ENCODE measurements at regions not wholly inside any gene's neighbourhood (a gene's known extent, or its start where the extent isn't known, plus 50 kb on each side); places are given as distances from the start of the nearest gene placed in this dataset.
"Not testable (repeated sequence)": the region's sequence is repeated elsewhere in the genome, so short reads cannot be mapped to it uniquely, and the experiment has no call there.

DNA sequence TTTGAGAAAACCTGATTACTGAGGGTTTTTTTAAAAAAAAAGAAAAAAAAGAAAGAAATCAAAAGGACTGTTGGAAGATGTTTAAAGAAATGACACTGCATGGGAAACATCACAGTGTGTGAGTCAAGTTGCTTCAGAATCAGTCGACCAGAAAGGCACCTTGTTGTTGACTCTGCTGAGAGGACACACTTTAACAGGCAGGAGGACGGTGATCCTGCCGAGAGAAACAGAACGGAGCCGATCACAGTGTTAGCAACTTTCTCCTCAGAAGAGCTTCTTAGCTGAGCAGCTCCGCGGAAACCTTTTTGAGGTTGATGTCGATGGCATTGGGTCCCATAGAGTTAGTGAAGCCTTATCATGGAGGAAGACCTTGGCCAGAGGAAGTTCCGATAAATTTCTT, 538.7 kb downstream of the RBFOX1 start:
- TF ChIP-seq, protein P1, sequence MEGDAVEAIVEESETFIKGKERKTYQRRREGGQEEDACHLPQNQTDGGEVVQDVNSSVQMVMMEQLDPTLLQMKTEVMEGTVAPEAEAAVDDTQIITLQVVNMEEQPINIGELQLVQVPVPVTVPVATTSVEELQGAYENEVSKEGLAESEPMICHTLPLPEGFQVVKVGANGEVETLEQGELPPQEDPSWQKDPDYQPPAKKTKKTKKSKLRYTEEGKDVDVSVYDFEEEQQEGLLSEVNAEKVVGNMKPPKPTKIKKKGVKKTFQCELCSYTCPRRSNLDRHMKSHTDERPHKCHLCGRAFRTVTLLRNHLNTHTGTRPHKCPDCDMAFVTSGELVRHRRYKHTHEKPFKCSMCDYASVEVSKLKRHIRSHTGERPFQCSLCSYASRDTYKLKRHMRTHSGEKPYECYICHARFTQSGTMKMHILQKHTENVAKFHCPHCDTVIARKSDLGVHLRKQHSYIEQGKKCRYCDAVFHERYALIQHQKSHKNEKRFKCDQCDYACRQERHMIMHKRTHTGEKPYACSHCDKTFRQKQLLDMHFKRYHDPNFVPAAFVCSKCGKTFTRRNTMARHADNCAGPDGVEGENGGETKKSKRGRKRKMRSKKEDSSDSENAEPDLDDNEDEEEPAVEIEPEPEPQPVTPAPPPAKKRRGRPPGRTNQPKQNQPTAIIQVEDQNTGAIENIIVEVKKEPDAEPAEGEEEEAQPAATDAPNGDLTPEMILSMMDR (IDR thresholded peaks at IDR 0.05), result no peak
- Mint-ChIP-seq H3K36me3 (ENCODE audit: low read depth) (no peaks in the 10 kb centered on the region), H3K4me3 (no peak overlapping the region), H3K4me1 (no peaks in the 10 kb centered on the region), H3K9me3 (peaks cover 4% of the 10 kb centered on the region), H3K27ac (no peak overlapping the region), H3K27me3 (ENCODE audit: low read depth, poor library complexity) (peaks cover 13% of the 10 kb centered on the region)
- DNase-seq, result no peak

DNA sequence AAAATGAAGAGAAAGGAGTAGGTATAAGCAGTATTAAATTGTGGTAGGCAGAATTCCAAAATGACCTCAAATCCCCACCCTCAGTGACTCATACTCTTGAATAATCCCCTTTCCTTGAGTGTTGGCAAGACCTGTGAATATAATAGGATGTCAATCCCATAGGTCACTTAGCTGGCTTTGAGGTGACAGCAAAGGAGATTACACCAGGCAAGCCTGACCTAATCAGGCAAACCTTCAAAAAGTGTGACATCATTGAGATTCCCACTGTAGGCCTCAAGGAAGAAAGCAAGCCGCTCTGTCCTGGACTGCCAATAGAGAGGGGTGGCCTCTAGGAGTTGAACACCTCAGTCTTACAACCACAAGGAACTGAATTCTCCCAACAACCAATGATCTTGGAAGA, 535.2 kb downstream of the RBFOX1 start:
- H3K9me3 Mint-ChIP-seq, result no peaks in the 10 kb centered on the region
- TF ChIP-seq, protein P1 (IDR thresholded peaks at IDR 0.05), result no peak
- no peaks in the 10 kb centered on the region for H3K36me3 Mint-ChIP-seq (ENCODE audit: low read depth)
- no peak overlapping the region for H3K4me3 Mint-ChIP-seq
- peaks cover 17% of the 10 kb centered on the region for H3K27me3 Mint-ChIP-seq (ENCODE audit: low read depth, poor library complexity)
- H3K27ac Mint-ChIP-seq, result no peak overlapping the region
- no peak for DNase-seq
- H3K4me1 Mint-ChIP-seq, result no peaks in the 10 kb centered on the region

DNA sequence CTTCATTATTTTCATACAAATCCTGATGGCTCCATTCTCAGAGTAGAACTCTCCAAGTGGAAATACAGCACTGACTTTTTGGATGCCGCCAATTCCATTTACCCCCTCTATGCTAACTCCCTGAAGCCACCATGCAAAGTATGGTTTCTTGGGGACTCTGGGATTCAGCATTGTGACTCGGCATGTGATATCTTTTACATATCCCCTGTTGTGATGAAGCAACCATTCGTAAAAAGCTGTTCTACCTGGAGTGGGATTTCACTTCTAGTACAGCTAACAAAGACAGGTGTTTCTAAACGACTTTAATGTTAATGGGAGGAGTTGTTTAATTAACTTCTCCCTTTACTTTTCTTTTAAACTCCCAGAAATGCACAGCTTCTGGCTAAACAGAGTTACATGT, 533.5 kb downstream of the RBFOX1 start:
- TF ChIP-seq, protein P1 (IDR thresholded peaks at IDR 0.05), result no peak
- Mint-ChIP-seq H3K4me1 (peaks cover 4% of the 10 kb centered on the region), H3K9me3 (no peaks in the 10 kb centered on the region), H3K4me3 (no peak overlapping the region), H3K27me3 (ENCODE audit: low read depth, poor library complexity) (peaks cover 15% of the 10 kb centered on the region), H3K36me3 (ENCODE audit: low read depth) (no peaks in the 10 kb centered on the region), H3K27ac (no peak overlapping the region)
- no peak for DNase-seq

DNA sequence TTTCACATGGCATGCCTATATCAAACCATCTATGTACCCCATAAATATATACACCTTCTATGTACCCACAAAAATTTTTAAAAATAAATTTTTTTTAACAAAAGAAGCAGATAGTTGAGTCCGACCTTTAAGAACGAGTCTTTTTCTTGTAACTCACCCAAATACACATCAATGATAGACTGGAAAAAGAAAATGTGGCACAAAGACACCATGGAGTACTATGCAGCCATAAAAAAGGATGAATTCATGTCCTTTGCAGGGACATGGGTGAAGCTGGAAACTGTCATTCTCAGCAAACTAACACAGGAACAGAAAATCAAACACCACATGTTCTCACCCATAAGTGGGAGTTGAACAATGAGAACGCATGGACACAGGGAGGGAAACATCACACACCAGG, 532.7 kb downstream of the RBFOX1 start:
- H3K27me3 Mint-ChIP-seq (ENCODE audit: low read depth, poor library complexity), result peaks cover 15% of the 10 kb centered on the region
- H3K36me3 Mint-ChIP-seq (ENCODE audit: low read depth); DNase-seq; H3K9me3 Mint-ChIP-seq; H3K27ac Mint-ChIP-seq; H3K4me3 Mint-ChIP-seq; H3K4me1 Mint-ChIP-seq: not testable (repeated sequence)

DNA sequence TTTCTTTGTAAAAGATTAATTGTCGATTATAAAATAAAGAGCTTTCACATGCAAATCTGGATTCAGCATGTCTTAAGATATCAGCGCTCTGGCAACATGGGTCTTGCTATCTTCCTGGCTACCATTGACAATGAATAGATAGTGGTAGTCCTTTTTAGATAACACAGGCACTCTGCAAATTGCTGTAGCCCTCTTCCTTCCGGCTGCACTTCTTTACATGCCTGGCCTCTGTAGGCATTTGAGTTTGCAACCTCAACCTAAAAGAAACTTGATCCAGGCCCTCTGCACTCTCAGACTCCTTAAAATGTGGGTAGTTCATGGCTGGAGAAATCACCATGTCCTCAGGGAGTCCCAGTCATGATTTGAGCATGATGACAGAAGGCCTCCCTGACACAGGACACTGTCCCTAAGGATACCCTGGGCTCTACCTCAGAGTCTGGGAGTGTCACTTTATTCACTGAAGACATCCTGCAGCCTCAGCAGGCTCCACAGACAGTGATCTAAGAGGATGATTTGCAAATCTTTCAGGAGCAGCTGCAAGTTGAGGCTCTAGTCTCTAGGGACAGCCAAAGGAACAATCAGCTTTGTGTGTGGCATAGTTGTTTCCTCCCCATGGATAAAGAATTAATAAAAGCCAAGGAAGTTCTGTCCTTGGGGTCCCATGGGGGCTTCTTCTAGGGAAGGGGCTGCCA, 529.4 kb downstream of the RBFOX1 start:
- peaks cover 9% of the 10 kb centered on the region for H3K27me3 Mint-ChIP-seq (ENCODE audit: low read depth, poor library complexity)
- no peak overlapping the region for H3K4me3 Mint-ChIP-seq
- peak overlapping the region; percentile 79 for H3K27ac Mint-ChIP-seq
- no peaks in the 10 kb centered on the region for H3K36me3 Mint-ChIP-seq (ENCODE audit: low read depth)
- TF ChIP-seq, protein P1 (IDR thresholded peaks at IDR 0.05), result no peak
- no peak for DNase-seq
- H3K9me3 Mint-ChIP-seq, result no peaks in the 10 kb centered on the region
- H3K4me1 Mint-ChIP-seq, result peaks cover 4% of the 10 kb centered on the region

DNA sequence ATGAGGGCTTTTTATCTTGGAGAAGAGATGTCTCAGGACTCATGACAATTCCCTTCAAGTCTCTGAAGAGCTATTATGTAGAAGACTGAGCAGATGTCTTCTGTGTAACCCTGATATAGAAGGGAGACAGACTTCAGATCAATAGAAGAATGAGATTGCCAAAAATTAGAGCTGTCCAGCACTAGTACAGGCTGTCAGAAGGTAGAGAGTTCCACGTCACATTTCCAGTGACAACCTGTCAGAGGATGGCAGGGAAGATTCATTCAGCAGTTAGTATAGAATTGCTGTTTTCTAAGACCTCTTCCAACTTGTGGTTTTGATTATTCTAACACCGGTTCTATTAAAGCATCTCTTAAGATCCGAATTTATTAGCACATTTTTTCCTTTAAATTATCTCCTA, 520.6 kb downstream of the RBFOX1 start:
- H3K27ac Mint-ChIP-seq, result no peak overlapping the region
- no peaks in the 10 kb centered on the region for H3K9me3 Mint-ChIP-seq
- H3K36me3 Mint-ChIP-seq (ENCODE audit: low read depth), result no peaks in the 10 kb centered on the region
- H3K4me1 Mint-ChIP-seq, result no peaks in the 10 kb centered on the region
- no peak for DNase-seq
- peaks cover 7% of the 10 kb centered on the region for H3K27me3 Mint-ChIP-seq (ENCODE audit: low read depth, poor library complexity)
- H3K4me3 Mint-ChIP-seq, result no peak overlapping the region
- TF ChIP-seq, protein P1 (IDR thresholded peaks at IDR 0.05), result no peak

All from nephron progenitor cell (in vitro differentiated cells).